Neural crest cell (in vitro differentiated cells): ENCODE measurements at regions not wholly inside any gene's neighbourhood (a gene's known extent, or its start where the extent isn't known, plus 50 kb on each side); places are given as distances from the start of the nearest gene placed in this dataset.

Source experiments
- DNase-seq: peaks from one replicate; pipeline ENCODE4 v3.0.0; 2021; ENCODE audit warnings: low read depth, mixed read lengths, low spot score
- H3K27ac Mint-ChIP-seq: one replicate; pipeline ENCODE4 v1.8.0; 2021; ENCODE audit warnings: mild to moderate bottlenecking, mixed read lengths; ENCODE audit not compliant: unreplicated experiment
- H3K27me3 Mint-ChIP-seq: 2 replicates; pipeline ENCODE4 v1.8.0; 2021; ENCODE audit warnings: low read depth, mild to moderate bottlenecking, mixed read lengths
- H3K36me3 Mint-ChIP-seq: 2 replicates; pipeline ENCODE4 v1.8.0; 2021; ENCODE audit warnings: low read depth, mild to moderate bottlenecking, mixed read lengths
- H3K4me1 Mint-ChIP-seq: 2 replicates; pipeline ENCODE4 v1.8.0; 2021; ENCODE audit warnings: mixed read lengths
- H3K4me3 Mint-ChIP-seq: one replicate; pipeline ENCODE4 v1.8.0; 2021; ENCODE audit warnings: mild to moderate bottlenecking, mixed read lengths
- H3K9me3 Mint-ChIP-seq: 2 replicates; pipeline ENCODE4 v1.8.0; 2021; ENCODE audit warnings: mixed read lengths
- TF ChIP-seq, protein P1 (sequence below): fragments of 200-600 bp; sonication (generic); conservative IDR thresholded peaks from 2 replicates; pipeline ENCODE4 v1.5.0; 2021; ENCODE audit warnings: antibody characterized with exemption, mild to moderate bottlenecking

DNA sequence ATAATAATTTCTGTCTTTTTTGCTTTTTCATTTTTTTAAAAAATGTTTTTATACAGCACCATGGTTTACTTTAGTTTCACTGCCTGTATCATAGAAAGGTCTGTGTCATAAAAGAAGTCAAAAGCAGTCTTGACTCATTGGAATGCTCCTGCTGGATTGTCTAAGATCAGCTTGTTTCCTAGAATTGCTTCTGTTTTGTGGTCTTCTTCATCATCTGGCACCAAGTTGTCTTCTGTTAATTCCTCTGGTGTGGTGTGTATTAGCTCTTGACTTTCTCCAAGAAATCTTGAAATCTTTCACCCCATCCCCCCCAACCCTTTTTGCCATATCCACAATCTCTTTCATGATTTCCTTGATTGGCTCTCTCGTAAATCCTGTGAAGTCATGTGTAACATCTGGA lies 250.3 kb upstream of the CXCL12 start:
- H3K27me3 Mint-ChIP-seq, result no peaks in the 10 kb centered on the region

GRCh38 chr10:44636625-44637024 lies 251.7 kb upstream of the CXCL12 start:
- TF ChIP-seq, protein P1, sequence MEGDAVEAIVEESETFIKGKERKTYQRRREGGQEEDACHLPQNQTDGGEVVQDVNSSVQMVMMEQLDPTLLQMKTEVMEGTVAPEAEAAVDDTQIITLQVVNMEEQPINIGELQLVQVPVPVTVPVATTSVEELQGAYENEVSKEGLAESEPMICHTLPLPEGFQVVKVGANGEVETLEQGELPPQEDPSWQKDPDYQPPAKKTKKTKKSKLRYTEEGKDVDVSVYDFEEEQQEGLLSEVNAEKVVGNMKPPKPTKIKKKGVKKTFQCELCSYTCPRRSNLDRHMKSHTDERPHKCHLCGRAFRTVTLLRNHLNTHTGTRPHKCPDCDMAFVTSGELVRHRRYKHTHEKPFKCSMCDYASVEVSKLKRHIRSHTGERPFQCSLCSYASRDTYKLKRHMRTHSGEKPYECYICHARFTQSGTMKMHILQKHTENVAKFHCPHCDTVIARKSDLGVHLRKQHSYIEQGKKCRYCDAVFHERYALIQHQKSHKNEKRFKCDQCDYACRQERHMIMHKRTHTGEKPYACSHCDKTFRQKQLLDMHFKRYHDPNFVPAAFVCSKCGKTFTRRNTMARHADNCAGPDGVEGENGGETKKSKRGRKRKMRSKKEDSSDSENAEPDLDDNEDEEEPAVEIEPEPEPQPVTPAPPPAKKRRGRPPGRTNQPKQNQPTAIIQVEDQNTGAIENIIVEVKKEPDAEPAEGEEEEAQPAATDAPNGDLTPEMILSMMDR, result no peak
- Mint-ChIP-seq H3K27me3 (no peaks in the 10 kb centered on the region), H3K36me3 (no peaks in the 10 kb centered on the region), H3K4me1 (no peaks in the 10 kb centered on the region), H3K27ac (no peak overlapping the region), H3K4me3 (no peak overlapping the region), H3K9me3 (peaks cover 8% of the 10 kb centered on the region)
- no peak for DNase-seq

More for the DNA sequence above, 250.3 kb upstream of the CXCL12 start:
- Mint-ChIP-seq H3K4me1 (no peaks in the 10 kb centered on the region), H3K4me3 (no peak overlapping the region), H3K27ac (no peak overlapping the region), H3K9me3 (peaks cover 8% of the 10 kb centered on the region), H3K36me3 (no peaks in the 10 kb centered on the region)
- TF ChIP-seq, protein P1, result no peak
- no peak for DNase-seq

GRCh38 chr10:44640429-44640828 lies 255.5 kb upstream of the CXCL12 start:
- DNase-seq, result no peak
- no peak overlapping the region for H3K4me3 Mint-ChIP-seq
- H3K27me3 Mint-ChIP-seq, result no peaks in the 10 kb centered on the region
- H3K36me3 Mint-ChIP-seq, result peaks cover 2% of the 10 kb centered on the region
- no peaks in the 10 kb centered on the region for H3K4me1 Mint-ChIP-seq
- TF ChIP-seq, protein P1, result no peak
- peaks cover 13% of the 10 kb centered on the region for H3K9me3 Mint-ChIP-seq
- no peak overlapping the region for H3K27ac Mint-ChIP-seq

- Mint-ChIP-seq H3K9me3 (peaks cover 6% of the 10 kb centered on the region), H3K27me3 (no peaks in the 10 kb centered on the region), H3K36me3 (peaks cover 2% of the 10 kb centered on the region), H3K27ac (no peak overlapping the region), H3K4me1 (no peaks in the 10 kb centered on the region), H3K4me3 (no peak overlapping the region)
- no peak for DNase-seq
- TF ChIP-seq, protein P1, result no peak
Observed at GRCh38 chr10:44647473-44647872, 262.6 kb upstream of the CXCL12 start.

DNA sequence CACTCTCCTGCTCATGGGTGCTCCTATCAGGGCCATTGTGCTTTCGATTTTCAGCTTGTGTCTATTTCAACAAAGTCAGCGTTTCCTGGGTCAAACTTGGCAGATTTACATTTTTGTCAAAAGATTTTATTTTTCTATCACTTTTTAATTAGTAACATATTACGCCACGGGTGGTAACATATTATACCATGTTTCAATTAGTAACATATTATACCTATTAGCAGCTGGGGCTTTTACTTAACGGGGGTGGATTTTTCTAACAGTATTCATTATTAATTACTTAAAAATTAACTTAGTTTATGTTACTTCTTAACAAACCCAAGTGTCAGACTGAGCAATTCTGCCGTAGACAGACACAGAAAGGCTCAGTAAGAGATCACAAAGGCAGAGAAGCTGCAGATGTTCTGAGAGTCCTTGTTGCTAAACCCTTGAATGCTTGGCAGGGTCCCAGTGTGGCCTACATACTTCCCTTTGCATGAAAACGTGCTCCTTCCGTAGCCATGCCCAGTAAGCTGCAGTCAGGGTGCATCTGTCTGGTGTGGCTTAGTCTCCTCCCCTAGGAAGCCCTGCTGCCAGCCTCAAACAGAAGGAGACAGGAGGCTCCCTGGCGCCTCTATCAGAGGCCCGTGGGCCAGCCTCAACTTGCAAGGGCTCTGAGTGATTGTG lies 263.1 kb upstream of the CXCL12 start:
- DNase-seq, result no peak
- no peak overlapping the region for H3K27ac Mint-ChIP-seq
- peaks cover 2% of the 10 kb centered on the region for H3K36me3 Mint-ChIP-seq
- H3K27me3 Mint-ChIP-seq, result no peaks in the 10 kb centered on the region
- no peaks in the 10 kb centered on the region for H3K4me1 Mint-ChIP-seq
- peaks cover 6% of the 10 kb centered on the region for H3K9me3 Mint-ChIP-seq
- TF ChIP-seq, protein P1, result no peak
- H3K4me3 Mint-ChIP-seq, result no peak overlapping the region
